ENCODE measurements at regions not wholly inside any gene's neighbourhood (a gene's known extent, or its start where the extent isn't known, plus 50 kb on each side); places are given as distances from the start of the nearest gene placed in this dataset.

- H4K20me1 ChIP-seq (ENCODE audit: control insufficient read depth, insufficient read depth, low read depth, low read length) = no peaks in the 10 kb centered on the region
- no peak overlapping the region for H3K4me2 ChIP-seq (ENCODE audit: low read length)
- no peak for TF ChIP-seq CTCF (IDR thresholded peaks at IDR 0.05; ENCODE audit: low read depth, low read length, poor library complexity, severe bottlenecking)
- no peak for TF ChIP-seq EZH2phosphoT487 (IDR thresholded peaks at IDR 0.05; ENCODE audit: borderline replicate concordance, low read length)
- peaks cover 4% of the 10 kb centered on the region; the same call in 1 of the 2 replicates for H3K27me3 ChIP-seq (ENCODE audit: control insufficient read depth, low read length)
- no peaks in the 10 kb centered on the region for H3K9me2 ChIP-seq (replicated peaks; ENCODE audit: control insufficient read depth, low read length)
- no peaks in the 10 kb centered on the region for H3K79me2 ChIP-seq (ENCODE audit: control insufficient read depth, low read length)
- no peaks in the 10 kb centered on the region for H3F3A ChIP-seq (ENCODE audit: control insufficient read depth, insufficient read depth)
- no peaks in the 10 kb centered on the region for H3K9me3 ChIP-seq (ENCODE audit: control insufficient read depth, insufficient read depth, low read length)
- H3K4me3 ChIP-seq (ENCODE audit: low read length) = no peak overlapping the region
- no peak overlapping the region for H3K27ac ChIP-seq (ENCODE audit: low read depth, low read length)
- H3K4me1 ChIP-seq (ENCODE audit: control insufficient read depth, low read length) = no peaks in the 10 kb centered on the region
- no peaks in the 10 kb centered on the region for H3K36me3 ChIP-seq (ENCODE audit: control insufficient read depth, low read length)
Measured at GRCh38 chr4:67397031-67397430, 148.3 kb downstream of the CENPC start.

GRCh38 chr4:67396008-67396407 is 149.3 kb downstream of the CENPC start:
- Histone ChIP-seq H3K4me1 (ENCODE audit: control insufficient read depth, low read length) (no peaks in the 10 kb centered on the region), H3K9me2 (replicated peaks; ENCODE audit: control insufficient read depth, low read length) (no peaks in the 10 kb centered on the region), H4K20me1 (ENCODE audit: control insufficient read depth, insufficient read depth, low read depth, low read length) (no peaks in the 10 kb centered on the region), H3K4me2 (ENCODE audit: low read length) (no peak overlapping the region), H3F3A (ENCODE audit: control insufficient read depth, insufficient read depth) (no peaks in the 10 kb centered on the region), H3K27me3 (ENCODE audit: control insufficient read depth, low read length) (peaks cover 4% of the 10 kb centered on the region; the same call in 1 of the 2 replicates), H3K4me3 (ENCODE audit: low read length) (no peak overlapping the region), H3K9me3 (ENCODE audit: control insufficient read depth, insufficient read depth, low read length) (no peaks in the 10 kb centered on the region), H3K27ac (ENCODE audit: low read depth, low read length) (no peak overlapping the region), H3K79me2 (ENCODE audit: control insufficient read depth, low read length) (no peaks in the 10 kb centered on the region), H3K36me3 (ENCODE audit: control insufficient read depth, low read length) (no peaks in the 10 kb centered on the region)
- TF ChIP-seq EZH2phosphoT487 (IDR thresholded peaks at IDR 0.05; ENCODE audit: borderline replicate concordance, low read length) (no peak), CTCF (IDR thresholded peaks at IDR 0.05; ENCODE audit: low read depth, low read length, poor library complexity, severe bottlenecking) (no peak)

DNA sequence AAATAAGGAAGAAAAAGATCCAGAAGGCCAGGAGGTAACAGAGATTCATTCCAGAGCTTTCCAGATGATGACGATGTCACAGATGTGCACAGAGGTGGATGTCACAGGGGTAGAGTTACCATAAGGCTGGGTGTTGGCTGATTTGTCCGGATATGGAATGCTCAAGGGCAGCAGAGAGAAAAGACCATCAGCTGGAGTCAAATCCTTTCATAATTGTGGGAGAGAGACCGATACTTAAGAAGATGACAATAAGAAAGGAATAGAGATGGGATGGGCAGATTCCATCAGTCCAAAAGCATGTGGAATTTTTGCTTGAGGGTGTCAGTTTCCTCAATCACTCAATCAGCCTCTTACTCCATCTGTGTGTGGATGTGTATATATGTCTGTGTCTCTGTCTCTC is 150.4 kb downstream of the CENPC start:
- no peaks in the 10 kb centered on the region for H3K9me3 ChIP-seq (ENCODE audit: control insufficient read depth, insufficient read depth, low read length)
- TF ChIP-seq EZH2phosphoT487 (IDR thresholded peaks at IDR 0.05; ENCODE audit: borderline replicate concordance, low read length) = no peak
- no peak for TF ChIP-seq CTCF (IDR thresholded peaks at IDR 0.05; ENCODE audit: low read depth, low read length, poor library complexity, severe bottlenecking)
- no peaks in the 10 kb centered on the region for H3F3A ChIP-seq (ENCODE audit: control insufficient read depth, insufficient read depth)
- no peak overlapping the region for H3K27ac ChIP-seq (ENCODE audit: low read depth, low read length)
- no peaks in the 10 kb centered on the region for H3K9me2 ChIP-seq (replicated peaks; ENCODE audit: control insufficient read depth, low read length)
- no peak overlapping the region for H3K4me3 ChIP-seq (ENCODE audit: low read length)
- no peaks in the 10 kb centered on the region for H4K20me1 ChIP-seq (ENCODE audit: control insufficient read depth, insufficient read depth, low read depth, low read length)
- H3K4me2 ChIP-seq (ENCODE audit: low read length) = no peak overlapping the region
- H3K79me2 ChIP-seq (ENCODE audit: control insufficient read depth, low read length) = no peaks in the 10 kb centered on the region
- peaks cover 4% of the 10 kb centered on the region; the same call in 1 of the 2 replicates for H3K27me3 ChIP-seq (ENCODE audit: control insufficient read depth, low read length)
- no peaks in the 10 kb centered on the region for H3K4me1 ChIP-seq (ENCODE audit: control insufficient read depth, low read length)
- H3K36me3 ChIP-seq (ENCODE audit: control insufficient read depth, low read length) = no peaks in the 10 kb centered on the region
